ENCODE measurements at regions not wholly inside any gene's neighbourhood (a gene's known extent, or its start where the extent isn't known, plus 50 kb on each side); places are given as distances from the start of the nearest gene placed in this dataset.
"Not testable (repeated sequence)": the region's sequence is repeated elsewhere in the genome, so short reads cannot be mapped to it uniquely, and the experiment has no call there.

GRCh38 chr6:121597654-121598053 lies 162.2 kb downstream of the GJA1 start:
- no peak for DNase-seq

- not testable (repeated sequence) for DNase-seq
Observed at GRCh38 chr6:121599331-121599730, 163.9 kb downstream of the GJA1 start.

GRCh38 chr6:121600389-121601168 lies 165.1 kb downstream of the GJA1 start:
- DNase-seq, result no peak

- no peak for DNase-seq
Observed at GRCh38 chr6:121603486-121603885, 168.0 kb downstream of the GJA1 start.

- no peak for DNase-seq
Observed at GRCh38 chr6:121607721-121608120, 172.3 kb downstream of the GJA1 start.

- DNase-seq, result no peak
Observed at GRCh38 chr6:121608270-121608669, 172.8 kb downstream of the GJA1 start.

- no peak for DNase-seq
Observed at GRCh38 chr6:121609281-121609680, 173.8 kb downstream of the GJA1 start.

- DNase-seq, result no peak
Observed at GRCh38 chr6:121612927-121613326, 177.5 kb downstream of the GJA1 start.

GRCh38 chr6:121614115-121614514 lies 178.7 kb downstream of the GJA1 start:
- DNase-seq, result no peak

- DNase-seq, result no peak
Observed at GRCh38 chr6:121615493-121615892, 180.0 kb downstream of the GJA1 start.

GRCh38 chr6:121616406-121616805 lies 181.0 kb downstream of the GJA1 start:
- no peak for DNase-seq

GRCh38 chr6:121617388-121617787 lies 181.9 kb downstream of the GJA1 start:
- DNase-seq, result no peak

- no peak for DNase-seq
Observed at GRCh38 chr6:121619013-121619412, 183.6 kb downstream of the GJA1 start.

GRCh38 chr6:121619987-121620740 lies 184.7 kb downstream of the GJA1 start:
- DNase-seq, result no peak

- no peak for DNase-seq
Observed at GRCh38 chr6:121627761-121628160, 192.3 kb downstream of the GJA1 start.

GRCh38 chr6:121630716-121631115 lies 195.3 kb downstream of the GJA1 start:
- DNase-seq, result no peak

- not testable (repeated sequence) for DNase-seq
Observed at GRCh38 chr6:121631752-121632151, 196.3 kb downstream of the GJA1 start.

- DNase-seq, result no peak
Observed at GRCh38 chr6:121633309-121633708, 197.9 kb downstream of the GJA1 start.

- not testable (repeated sequence) for DNase-seq
Observed at GRCh38 chr6:121634586-121634985, 199.1 kb downstream of the GJA1 start.

- no peak for DNase-seq
Observed at GRCh38 chr6:121635355-121635754, 199.9 kb downstream of the GJA1 start.

- DNase-seq, result not testable (repeated sequence)
Observed at GRCh38 chr6:121636217-121636616, 200.8 kb downstream of the GJA1 start.

- DNase-seq, result no peak
Observed at GRCh38 chr6:121639021-121639420, 203.6 kb downstream of the GJA1 start.

- DNase-seq, result no peak
Observed at GRCh38 chr6:121641158-121641557, 205.7 kb downstream of the GJA1 start.

- DNase-seq, result no peak
Observed at GRCh38 chr6:121645100-121645745, 209.8 kb downstream of the GJA1 start.

All from stimulated activated CD4-positive, alpha-beta T cell treated with anti-CD3 and anti-CD28 coated beads, Interleukin-4, amount 100 ng/mL, for 24 hours (primary cell).